Kidney epithelial cell (primary cell): ENCODE measurements at regions not wholly inside any gene's neighbourhood (a gene's known extent, or its start where the extent isn't known, plus 50 kb on each side); places are given as distances from the start of the nearest gene placed in this dataset.

Source experiments
- DNase-seq: peaks from one replicate; pipeline ENCODE4 v3.0.0-alpha.2; 2010; ENCODE audit warnings: low read depth
- H3K27me3 ChIP-seq: 2 replicates; pipeline ENCODE4 v1.6.0; 2011; ENCODE audit warnings: low read length; ENCODE audit not compliant: control insufficient read depth, insufficient read depth
- H3K36me3 ChIP-seq: 2 replicates; pipeline ENCODE4 v1.5.1; 2011; ENCODE audit warnings: low read length; ENCODE audit not compliant: control insufficient read depth, insufficient read depth
- H3K4me3 ChIP-seq: 2 replicates; pipeline ENCODE4 v1.5.1; 2011; ENCODE audit warnings: low read depth, mild to moderate bottlenecking, control low read depth, low read length
- CTCF ChIP-seq: IDR thresholded peaks from 2 replicates; pipeline ENCODE4 v1.5.1; 2011; ENCODE audit warnings: mild to moderate bottlenecking, moderate library complexity, low read length, control low read depth, inconsistent platforms; ENCODE audit not compliant: insufficient read depth, poor library complexity, severe bottlenecking

DNA sequence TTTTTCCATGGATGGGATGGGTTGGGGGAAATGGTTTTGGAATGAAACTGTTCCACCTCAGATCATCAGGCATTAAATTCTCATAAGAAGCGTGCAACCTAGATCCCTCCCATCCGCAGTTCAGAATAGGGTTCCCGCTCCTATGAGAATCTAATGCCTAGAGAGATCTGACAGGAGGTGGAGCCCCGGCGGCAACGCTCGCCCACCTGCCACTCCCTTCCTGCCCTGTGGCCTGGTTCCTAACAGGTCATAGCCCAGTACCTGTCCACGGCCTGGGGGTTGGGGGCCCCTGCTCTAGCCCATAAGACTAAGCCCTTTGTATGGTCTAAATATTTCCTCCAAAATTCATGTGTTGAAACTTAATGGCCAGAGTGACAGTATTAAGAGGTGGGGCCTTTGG lies 92.3 kb upstream of the SALL4 start:
- Histone ChIP-seq H3K36me3 (no peaks in the 10 kb centered on the region), H3K27me3 (no peaks in the 10 kb centered on the region), H3K4me3 (no peak overlapping the region)
- no peak for TF ChIP-seq CTCF
- no peak for DNase-seq

DNA sequence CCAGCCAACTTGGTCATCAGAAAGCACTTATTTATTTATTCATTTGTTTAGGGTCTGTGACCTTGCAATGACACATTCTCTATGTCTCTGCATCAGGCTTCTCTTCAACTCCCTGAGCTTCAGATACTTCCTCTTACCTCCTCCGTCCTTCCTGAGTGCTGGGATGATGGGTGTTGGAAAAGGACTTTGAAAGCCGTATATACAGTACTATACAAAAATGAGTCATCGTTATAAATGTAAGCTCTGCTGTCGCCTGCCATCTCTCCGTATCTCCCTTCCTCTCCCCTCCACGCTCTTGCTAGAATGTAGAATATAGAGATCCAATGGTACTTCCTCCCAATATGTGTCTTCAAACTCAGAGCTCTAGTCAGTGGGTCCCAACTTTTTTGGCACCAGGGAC lies 91.9 kb upstream of the SALL4 start:
- H3K27me3 ChIP-seq = no peaks in the 10 kb centered on the region
- TF ChIP-seq CTCF = no peak
- no peak overlapping the region for H3K4me3 ChIP-seq
- H3K36me3 ChIP-seq = no peaks in the 10 kb centered on the region
- no peak for DNase-seq

DNA sequence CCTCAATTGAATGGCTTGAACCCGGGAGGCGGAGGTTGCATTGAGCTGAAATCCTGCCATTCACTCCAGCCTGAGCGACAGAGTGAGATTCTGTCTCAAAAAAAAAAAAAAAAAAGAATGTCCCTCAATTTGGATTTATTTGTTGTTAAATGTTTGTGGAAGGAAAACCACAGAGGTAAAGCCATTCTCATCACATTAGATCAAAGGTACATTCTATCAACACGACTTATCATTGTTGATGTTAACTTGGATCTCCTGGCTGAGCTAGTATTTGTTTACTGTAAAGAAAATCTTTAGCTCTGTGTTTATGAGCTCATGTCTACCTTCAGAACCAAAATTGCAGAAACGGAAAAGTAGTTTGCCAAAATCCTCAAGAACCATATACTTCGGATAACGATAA lies 91.4 kb upstream of the SALL4 start:
- no peaks in the 10 kb centered on the region for H3K27me3 ChIP-seq
- H3K4me3 ChIP-seq = no peak overlapping the region
- DNase-seq = no peak
- no peaks in the 10 kb centered on the region for H3K36me3 ChIP-seq
- no peak for TF ChIP-seq CTCF

DNA sequence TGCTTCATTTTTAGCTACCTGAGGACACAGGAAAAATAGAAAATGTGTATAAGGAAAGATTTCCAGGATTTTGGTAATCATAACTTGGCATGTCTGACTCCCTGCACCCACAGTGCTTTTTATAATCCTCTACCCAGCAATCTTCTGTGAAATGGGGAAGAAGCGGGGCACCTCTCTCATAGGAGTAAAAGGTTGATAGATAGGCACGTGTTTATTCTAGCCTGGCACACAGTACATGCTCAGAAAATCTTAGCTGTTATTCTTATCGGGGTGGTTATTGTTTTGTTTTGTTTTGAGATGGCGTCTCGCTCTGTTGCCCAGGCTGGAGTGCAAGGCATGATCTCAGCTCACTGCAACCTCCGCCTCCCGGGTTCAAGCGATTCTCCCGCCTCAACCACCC lies 87.7 kb upstream of the SALL4 start:
- Histone ChIP-seq H3K4me3 (no peak overlapping the region), H3K36me3 (no peaks in the 10 kb centered on the region), H3K27me3 (no peaks in the 10 kb centered on the region)
- DNase-seq = no peak
- no peak for TF ChIP-seq CTCF

GRCh38 chr20:51889466-51889865 lies 87.1 kb upstream of the SALL4 start:
- TF ChIP-seq CTCF = no peak
- no peaks in the 10 kb centered on the region for H3K36me3 ChIP-seq
- H3K4me3 ChIP-seq = no peak overlapping the region
- no peaks in the 10 kb centered on the region for H3K27me3 ChIP-seq
- no peak for DNase-seq

DNA sequence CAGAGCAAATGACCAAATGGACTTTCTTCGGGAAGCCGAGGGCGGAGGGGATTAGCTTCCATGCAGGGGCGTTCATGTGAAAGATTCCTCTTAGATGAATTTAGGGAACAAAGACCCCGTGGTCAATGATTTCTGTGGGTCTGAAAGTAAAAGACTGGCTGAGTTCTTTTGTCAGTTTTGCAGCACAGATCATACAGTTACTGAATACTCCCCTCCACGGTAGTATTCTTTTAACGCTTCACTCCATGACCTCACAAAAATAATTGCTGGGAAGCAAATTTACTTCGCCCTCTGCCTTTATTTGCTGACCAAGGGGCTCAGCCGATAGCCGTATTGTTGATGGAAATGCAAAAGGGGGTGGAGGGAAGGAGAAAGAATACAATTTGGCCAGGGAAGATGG lies 86.0 kb upstream of the SALL4 start:
- no peaks in the 10 kb centered on the region for H3K36me3 ChIP-seq
- no peak for TF ChIP-seq CTCF
- H3K27me3 ChIP-seq = no peaks in the 10 kb centered on the region
- H3K4me3 ChIP-seq = no peak overlapping the region
- no peak for DNase-seq
